BLaER1 (cell line): ENCODE measurements at regions not wholly inside any gene's neighbourhood (a gene's known extent, or its start where the extent isn't known, plus 50 kb on each side); places are given as distances from the start of the nearest gene placed in this dataset.

Experiments
- H3K27ac ChIP-seq: shearing (Covaris generic); formaldehyde crosslinking; 2 replicates; pipeline ENCODE4 v1.8.1; 2022
- H3K27me3 ChIP-seq: shearing (Covaris generic); formaldehyde crosslinking; 2 replicates; pipeline ENCODE4 v1.8.1; 2022
- H3K36me3 ChIP-seq: shearing (Covaris generic); formaldehyde crosslinking; 2 replicates; pipeline ENCODE4 v1.8.1; 2022
- H3K4me1 ChIP-seq: shearing (Covaris generic); formaldehyde crosslinking; 2 replicates; pipeline ENCODE4 v1.8.1; 2022
- H3K4me2 ChIP-seq: shearing (Covaris generic); formaldehyde crosslinking; 2 replicates; pipeline ENCODE4 v1.8.1; 2022
- H3K4me3 ChIP-seq: shearing (Covaris generic); formaldehyde crosslinking; 2 replicates; pipeline ENCODE4 v1.8.1; 2022
- H3K9ac ChIP-seq: shearing (Covaris generic); formaldehyde crosslinking; 2 replicates; pipeline ENCODE4 v1.8.1; 2022
- H3K9me3 ChIP-seq: shearing (Covaris generic); formaldehyde crosslinking; 2 replicates; pipeline ENCODE4 v1.8.1; 2022
- H4K20me1 ChIP-seq: shearing (Covaris generic); formaldehyde crosslinking; 2 replicates; pipeline ENCODE4 v1.8.1; 2022
- Cebpa-rat ChIP-seq: shearing (Covaris generic); IDR thresholded peaks from 2 replicates; pipeline ENCODE4 v1.8.1; 2022

DNA sequence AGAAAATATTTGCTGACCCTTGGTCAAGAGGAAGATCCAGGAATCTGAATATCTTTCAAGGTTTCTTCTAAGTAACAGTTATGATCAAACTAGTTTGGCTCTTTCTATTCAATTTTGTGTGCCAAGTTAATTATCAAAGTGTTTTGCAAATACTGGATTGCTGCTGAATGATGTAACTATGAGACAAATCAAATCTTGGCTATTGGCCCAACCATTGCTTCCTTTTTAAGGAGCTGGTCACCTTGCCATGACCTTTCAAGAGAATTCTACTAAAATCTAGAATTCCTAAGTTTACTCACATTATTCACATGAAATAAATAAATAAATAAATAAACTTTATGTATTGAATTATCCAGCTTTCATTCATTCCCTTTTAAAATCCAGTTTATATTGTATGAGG, 371.8 kb downstream of the SLITRK6 start:
- H3K27me3 ChIP-seq: no peaks in the 10 kb centered on the region
- peaks cover 17% of the 10 kb centered on the region for H3K9me3 ChIP-seq
- H3K9ac ChIP-seq: no peak overlapping the region
- TF ChIP-seq Cebpa-rat: no peak
- H3K27ac ChIP-seq: no peak overlapping the region
- H3K4me2 ChIP-seq: no peak overlapping the region
- H4K20me1 ChIP-seq: no peaks in the 10 kb centered on the region
- no peaks in the 10 kb centered on the region for H3K36me3 ChIP-seq
- no peak overlapping the region for H3K4me3 ChIP-seq
- peaks cover 5% of the 10 kb centered on the region; the same call in 1 of the 2 replicates for H3K4me1 ChIP-seq

DNA sequence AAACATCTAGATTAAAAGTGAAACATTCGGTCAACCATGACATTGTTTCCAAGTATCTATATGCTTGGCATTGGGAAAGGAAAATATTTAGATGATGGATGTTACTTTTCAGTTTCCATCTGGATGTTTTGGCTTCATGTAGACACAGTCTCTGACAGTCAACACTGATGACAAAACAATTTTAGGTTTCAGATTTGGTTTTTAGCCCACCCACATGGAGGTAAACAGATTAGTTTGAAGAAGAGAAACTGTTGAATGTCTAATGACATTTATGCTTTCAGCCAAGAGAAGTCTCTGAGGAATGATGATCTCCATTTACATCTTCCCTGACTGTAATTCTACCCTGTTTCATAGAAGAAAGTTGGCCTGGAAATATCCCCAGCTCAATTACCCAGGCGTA, 379.1 kb downstream of the SLITRK6 start:
- Histone ChIP-seq H4K20me1 (no peaks in the 10 kb centered on the region), H3K4me3 (no peak overlapping the region), H3K27ac (no peak overlapping the region), H3K4me1 (peaks cover 5% of the 10 kb centered on the region; the same call in 1 of the 2 replicates), H3K27me3 (no peaks in the 10 kb centered on the region), H3K9ac (no peak overlapping the region), H3K4me2 (no peak overlapping the region), H3K9me3 (no peaks in the 10 kb centered on the region), H3K36me3 (no peaks in the 10 kb centered on the region)
- TF ChIP-seq Cebpa-rat: no peak

DNA sequence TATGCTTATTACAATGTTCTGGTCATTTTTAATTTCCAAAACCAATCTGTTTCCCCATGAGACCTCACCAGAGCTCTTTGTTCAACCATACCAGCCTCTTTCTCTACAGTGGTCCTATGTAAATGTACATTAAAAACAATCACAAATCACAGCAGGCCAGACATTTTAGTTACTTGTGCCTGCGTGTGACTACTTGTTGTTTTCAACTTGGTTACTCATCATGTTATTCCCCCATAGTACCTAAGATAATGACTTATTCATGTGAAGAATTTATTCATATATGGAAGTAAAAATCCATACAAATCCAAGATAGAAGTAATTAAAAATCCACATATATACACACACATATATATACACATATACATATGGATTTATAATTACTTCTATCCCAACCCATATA, 379.6 kb downstream of the SLITRK6 start:
- Histone ChIP-seq H3K9ac (no peak overlapping the region), H3K9me3 (no peaks in the 10 kb centered on the region), H3K36me3 (no peaks in the 10 kb centered on the region), H3K27ac (no peak overlapping the region), H3K4me1 (no peaks in the 10 kb centered on the region), H3K4me3 (no peak overlapping the region), H3K27me3 (no peaks in the 10 kb centered on the region), H3K4me2 (no peak overlapping the region), H4K20me1 (no peaks in the 10 kb centered on the region)
- TF ChIP-seq Cebpa-rat: no peak

DNA sequence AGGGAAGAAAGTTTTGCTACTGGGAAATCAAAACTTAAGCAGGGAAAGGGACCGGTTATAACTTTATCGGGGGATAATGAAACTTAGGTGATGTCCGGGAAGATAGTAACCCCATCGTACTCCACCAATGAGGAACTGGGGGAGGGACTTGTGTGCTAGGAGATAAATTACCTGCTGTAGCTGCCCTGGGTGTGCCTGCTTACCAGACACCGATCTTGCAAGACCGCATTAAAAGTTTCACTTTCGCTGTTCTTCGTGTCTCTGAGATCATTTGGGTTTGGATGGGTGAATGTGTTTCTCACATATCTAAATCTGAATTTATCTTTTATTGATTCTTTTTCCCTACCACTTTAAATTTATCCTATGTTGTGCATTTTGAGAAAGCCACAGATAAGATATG, 381.4 kb downstream of the SLITRK6 start:
- H3K4me3 ChIP-seq: no peak overlapping the region
- no peak overlapping the region for H3K27ac ChIP-seq
- no peaks in the 10 kb centered on the region for H3K4me1 ChIP-seq
- H3K9me3 ChIP-seq: no peaks in the 10 kb centered on the region
- TF ChIP-seq Cebpa-rat: no peak
- no peaks in the 10 kb centered on the region for H3K27me3 ChIP-seq
- no peaks in the 10 kb centered on the region for H3K36me3 ChIP-seq
- H3K9ac ChIP-seq: no peak overlapping the region
- H3K4me2 ChIP-seq: no peak overlapping the region
- H4K20me1 ChIP-seq: no peaks in the 10 kb centered on the region

DNA sequence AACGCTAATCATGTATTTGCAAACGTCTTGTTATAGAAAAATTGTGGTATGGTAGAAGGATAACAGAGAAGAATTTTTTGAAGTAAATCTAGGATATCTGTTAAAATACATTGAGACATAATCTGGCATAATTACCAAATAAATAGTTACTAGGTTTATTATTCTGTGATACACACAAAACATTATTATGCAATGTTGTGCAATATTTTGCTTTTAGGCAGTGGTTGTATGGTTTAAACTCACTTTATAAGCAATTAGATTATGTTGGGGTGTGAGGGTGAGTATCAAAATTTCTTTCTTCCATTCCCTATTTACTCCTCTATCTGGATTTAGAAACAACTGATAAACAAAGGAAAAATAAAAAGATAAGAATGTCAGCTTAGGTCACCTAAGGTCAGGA, 385.6 kb downstream of the SLITRK6 start:
- H3K27me3 ChIP-seq: no peaks in the 10 kb centered on the region
- no peaks in the 10 kb centered on the region for H3K36me3 ChIP-seq
- H3K27ac ChIP-seq: no peak overlapping the region
- H3K9me3 ChIP-seq: no peaks in the 10 kb centered on the region
- no peak overlapping the region for H3K4me3 ChIP-seq
- no peak overlapping the region for H3K4me2 ChIP-seq
- no peaks in the 10 kb centered on the region for H4K20me1 ChIP-seq
- H3K4me1 ChIP-seq: no peaks in the 10 kb centered on the region
- no peak overlapping the region for H3K9ac ChIP-seq
- no peak for TF ChIP-seq Cebpa-rat

DNA sequence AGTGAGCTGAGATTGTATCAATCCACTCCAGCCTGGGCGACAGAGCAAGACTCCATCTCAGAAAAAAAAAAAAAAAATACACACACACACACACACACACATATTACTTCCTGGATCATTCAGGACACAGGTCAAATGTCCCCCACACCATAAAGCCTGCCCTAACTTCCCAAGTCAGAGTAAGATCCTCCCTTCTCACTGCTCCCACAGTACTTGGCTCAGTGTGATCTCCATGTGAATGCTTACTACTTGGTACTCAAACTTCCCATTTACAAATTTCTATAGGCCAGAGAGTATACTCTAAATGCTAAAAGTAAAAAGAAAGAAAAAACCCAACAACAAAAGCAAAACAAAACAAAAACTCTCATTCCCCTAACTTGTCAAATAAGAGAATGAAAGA, 386.8 kb downstream of the SLITRK6 start:
- Histone ChIP-seq H3K4me3 (no peak overlapping the region), H3K27ac (no peak overlapping the region), H3K9me3 (no peaks in the 10 kb centered on the region), H3K36me3 (no peaks in the 10 kb centered on the region), H4K20me1 (no peaks in the 10 kb centered on the region), H3K4me2 (no peak overlapping the region), H3K4me1 (no peaks in the 10 kb centered on the region), H3K9ac (no peak overlapping the region), H3K27me3 (no peaks in the 10 kb centered on the region)
- no peak for TF ChIP-seq Cebpa-rat

DNA sequence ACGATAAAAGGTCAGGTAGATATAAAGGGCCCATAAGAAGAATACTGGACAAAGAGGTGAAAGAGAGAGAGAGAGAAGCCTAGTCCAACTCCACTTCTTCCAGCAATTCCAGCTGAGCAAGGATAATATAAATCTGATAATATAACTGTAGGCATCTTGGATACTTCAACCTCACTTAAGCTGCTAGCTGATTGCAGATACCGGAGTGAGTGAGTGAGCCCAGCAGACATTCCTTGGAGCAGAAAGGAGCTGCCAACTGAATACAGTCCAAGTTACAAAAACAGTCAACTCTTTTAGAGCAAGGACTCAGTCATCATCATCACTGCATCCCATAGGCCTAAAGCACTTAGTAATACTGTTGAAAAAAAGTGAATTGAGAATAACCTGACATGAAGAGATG, 387.6 kb downstream of the SLITRK6 start:
- no peak for TF ChIP-seq Cebpa-rat
- H4K20me1 ChIP-seq: no peaks in the 10 kb centered on the region
- no peaks in the 10 kb centered on the region for H3K36me3 ChIP-seq
- no peaks in the 10 kb centered on the region for H3K9me3 ChIP-seq
- H3K27me3 ChIP-seq: no peaks in the 10 kb centered on the region
- H3K27ac ChIP-seq: no peak overlapping the region
- H3K4me2 ChIP-seq: no peak overlapping the region
- H3K4me3 ChIP-seq: no peak overlapping the region
- no peaks in the 10 kb centered on the region for H3K4me1 ChIP-seq
- no peak overlapping the region for H3K9ac ChIP-seq

DNA sequence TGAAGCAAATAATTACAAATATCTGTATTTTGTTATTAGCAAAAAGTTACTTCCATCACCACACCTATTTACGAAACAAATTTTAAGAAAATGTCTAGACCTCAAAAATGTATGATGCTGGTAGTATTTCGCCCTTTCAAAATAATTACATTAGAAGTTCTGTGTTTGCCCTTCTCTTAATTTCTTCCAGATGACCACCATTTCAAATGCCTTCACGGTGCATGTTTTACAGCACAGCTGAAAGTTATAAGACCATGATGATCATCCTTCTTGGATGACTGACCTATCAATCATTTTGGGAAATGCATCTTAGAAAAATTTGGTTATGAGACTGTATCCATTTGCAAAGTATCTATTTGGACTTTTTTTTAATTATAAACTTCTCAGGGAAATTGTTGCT, 390.8 kb downstream of the SLITRK6 start:
- no peaks in the 10 kb centered on the region for H3K4me1 ChIP-seq
- H3K27ac ChIP-seq: no peak overlapping the region
- no peak overlapping the region for H3K4me3 ChIP-seq
- no peaks in the 10 kb centered on the region for H3K27me3 ChIP-seq
- no peaks in the 10 kb centered on the region for H3K9me3 ChIP-seq
- TF ChIP-seq Cebpa-rat: no peak
- no peak overlapping the region for H3K4me2 ChIP-seq
- H3K36me3 ChIP-seq: no peaks in the 10 kb centered on the region
- H4K20me1 ChIP-seq: no peaks in the 10 kb centered on the region
- no peak overlapping the region for H3K9ac ChIP-seq

DNA sequence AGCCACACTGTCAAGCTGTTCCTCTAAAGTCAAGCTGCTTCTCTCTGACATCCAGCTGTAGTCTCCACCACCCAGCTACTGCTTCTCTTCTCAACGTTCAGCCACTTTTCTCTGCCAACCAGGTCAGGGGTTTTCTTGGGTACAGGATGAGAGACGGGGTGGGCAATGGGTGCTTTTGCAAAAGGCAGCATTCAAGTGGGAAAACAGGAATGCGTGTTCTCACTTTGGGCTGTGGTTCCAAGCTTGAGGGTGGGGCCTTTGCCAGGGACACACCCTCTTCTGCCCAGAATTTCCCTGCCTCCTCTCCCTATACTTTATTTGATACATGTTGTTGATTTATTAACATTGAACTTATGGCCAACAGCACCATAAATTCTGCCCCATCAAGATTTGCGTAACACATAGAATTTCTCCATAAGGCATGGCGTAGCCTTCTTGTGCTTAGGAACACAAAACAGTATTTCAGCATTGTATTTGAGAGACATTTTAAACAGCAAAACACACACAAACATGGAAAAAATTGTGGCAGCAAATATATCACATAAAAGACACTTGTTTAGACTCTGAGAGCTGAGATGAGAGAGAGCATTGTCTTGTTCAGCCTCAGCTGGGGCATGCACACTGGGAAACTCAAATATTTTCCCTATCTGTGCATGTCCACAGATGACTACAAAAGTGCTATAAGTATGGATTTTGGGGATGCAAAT, 392.8 kb downstream of the SLITRK6 start:
- Histone ChIP-seq H4K20me1 (no peaks in the 10 kb centered on the region), H3K9ac (no peak overlapping the region), H3K4me1 (no peaks in the 10 kb centered on the region), H3K27me3 (no peaks in the 10 kb centered on the region), H3K4me2 (no peak overlapping the region), H3K27ac (no peak overlapping the region), H3K4me3 (no peak overlapping the region), H3K9me3 (no peaks in the 10 kb centered on the region), H3K36me3 (no peaks in the 10 kb centered on the region)
- TF ChIP-seq Cebpa-rat: no peak

DNA sequence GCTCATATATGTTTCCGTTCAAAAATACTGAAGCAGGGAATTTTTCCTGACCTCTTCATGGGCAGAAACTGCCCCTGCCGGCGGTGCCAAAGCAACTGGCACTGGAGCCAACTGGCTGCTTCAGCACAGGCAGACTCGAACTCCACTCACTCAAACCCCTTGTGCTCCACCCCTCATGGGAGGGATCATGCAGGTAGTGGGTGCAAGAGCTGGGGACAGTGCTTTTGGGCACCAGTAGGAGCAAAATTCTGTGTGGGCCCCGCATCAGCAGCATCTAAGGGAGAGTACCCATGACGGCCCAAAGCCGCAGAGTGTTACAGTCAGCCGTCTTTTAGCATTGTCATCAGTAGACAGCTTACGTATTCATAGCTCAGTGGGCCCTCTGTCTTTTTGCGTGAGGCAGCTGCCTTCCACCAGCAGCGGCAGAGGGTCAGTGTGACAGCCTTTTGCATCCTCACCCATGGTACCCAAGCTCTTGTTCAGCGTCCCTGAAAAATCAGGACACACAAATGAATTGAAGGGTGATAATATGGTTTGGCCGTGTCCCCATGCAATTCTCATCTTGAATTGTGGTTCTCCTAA, 393.8 kb downstream of the SLITRK6 start:
- H3K36me3 ChIP-seq: no peaks in the 10 kb centered on the region
- H3K4me1 ChIP-seq: no peaks in the 10 kb centered on the region
- no peak for TF ChIP-seq Cebpa-rat
- no peaks in the 10 kb centered on the region for H3K27me3 ChIP-seq
- H4K20me1 ChIP-seq: no peaks in the 10 kb centered on the region
- no peak overlapping the region for H3K4me3 ChIP-seq
- no peak overlapping the region for H3K9ac ChIP-seq
- no peak overlapping the region for H3K4me2 ChIP-seq
- peaks cover 8% of the 10 kb centered on the region for H3K9me3 ChIP-seq
- no peak overlapping the region for H3K27ac ChIP-seq

DNA sequence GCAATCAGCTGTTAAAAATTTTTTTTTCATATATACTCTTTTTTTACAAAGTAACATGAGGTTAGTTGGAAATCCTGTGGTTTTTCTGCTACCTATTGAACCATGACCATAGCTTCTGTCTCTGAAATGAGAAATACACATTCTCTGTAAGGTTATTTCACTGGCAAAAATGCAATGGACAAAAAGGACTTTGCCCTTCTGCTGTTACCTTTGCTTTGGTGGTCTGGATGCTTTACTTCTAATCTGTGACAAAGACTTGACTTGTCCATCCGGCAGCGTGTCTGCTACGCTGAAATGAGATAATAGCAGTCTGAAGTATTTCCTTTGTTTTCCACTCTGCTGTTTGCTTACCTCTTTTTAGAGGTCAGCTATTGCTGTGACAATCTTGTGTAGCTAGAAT, 412.8 kb downstream of the SLITRK6 start:
- H3K4me3 ChIP-seq: peak overlapping the region; percentile 48; the same call in 1 of the 2 replicates
- peaks cover 17% of the 10 kb centered on the region; the same call in 1 of the 2 replicates for H3K9me3 ChIP-seq
- H3K9ac ChIP-seq: peak overlapping the region; percentile 65; the same call in 1 of the 2 replicates
- no peaks in the 10 kb centered on the region for H3K27me3 ChIP-seq
- H3K4me2 ChIP-seq: peak overlapping the region; percentile 82
- no peak for TF ChIP-seq Cebpa-rat
- no peaks in the 10 kb centered on the region for H3K36me3 ChIP-seq
- H3K27ac ChIP-seq: peak overlapping the region; percentile 63; the same call in 1 of the 2 replicates
- peaks cover 65% of the 10 kb centered on the region for H3K4me1 ChIP-seq
- no peaks in the 10 kb centered on the region for H4K20me1 ChIP-seq
